ENCODE measurements at regions not wholly inside any gene's neighbourhood (a gene's known extent, or its start where the extent isn't known, plus 50 kb on each side); places are given as distances from the start of the nearest gene placed in this dataset.

DNA sequence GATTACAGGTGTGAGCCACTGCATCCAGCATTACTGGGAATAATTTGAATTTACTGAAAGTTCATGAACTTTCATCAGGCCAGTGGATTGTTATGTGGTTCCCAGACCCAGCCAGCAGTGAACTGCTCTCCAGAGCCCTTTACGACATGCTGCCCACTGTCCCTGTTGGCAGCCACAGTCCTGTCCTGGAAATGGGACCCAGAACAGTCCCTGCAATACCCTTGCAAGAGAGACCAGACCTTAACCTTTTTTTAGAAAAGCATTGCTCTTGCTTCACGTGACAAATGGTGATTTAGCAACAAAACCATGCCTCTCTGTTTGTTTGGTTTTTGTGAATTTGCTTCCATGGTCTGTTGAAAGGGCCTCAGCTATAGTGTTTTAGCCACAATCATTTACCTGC, 367.3 kb upstream of the C2CD4B start:
- H3K27me3 Mint-ChIP-seq (ENCODE audit: unreplicated experiment): peaks cover 4% of the 10 kb centered on the region
- no peaks in the 10 kb centered on the region for H3K36me3 Mint-ChIP-seq (ENCODE audit: unreplicated experiment)
- H3K27ac Mint-ChIP-seq (ENCODE audit: unreplicated experiment): no peak overlapping the region
- peaks cover 7% of the 10 kb centered on the region for H3K9me3 Mint-ChIP-seq (ENCODE audit: unreplicated experiment)
- no peak for TF ChIP-seq CTCF (IDR thresholded peaks at IDR 0.05; ENCODE audit: partially characterized antibody, unreplicated experiment)
- H3K4me3 Mint-ChIP-seq (ENCODE audit: unreplicated experiment): no peak overlapping the region
- no peak for DNase-seq
- peaks cover 31% of the 10 kb centered on the region for H3K4me1 Mint-ChIP-seq (ENCODE audit: low read depth, unreplicated experiment)

- Mint-ChIP-seq H3K4me1 (ENCODE audit: low read depth, unreplicated experiment) (peaks cover 31% of the 10 kb centered on the region), H3K9me3 (ENCODE audit: unreplicated experiment) (peaks cover 7% of the 10 kb centered on the region), H3K27me3 (ENCODE audit: unreplicated experiment) (peaks cover 4% of the 10 kb centered on the region), H3K36me3 (ENCODE audit: unreplicated experiment) (no peaks in the 10 kb centered on the region), H3K4me3 (ENCODE audit: unreplicated experiment) (no peak overlapping the region), H3K27ac (ENCODE audit: unreplicated experiment) (peak overlapping the region; percentile 74)
- TF ChIP-seq CTCF (IDR thresholded peaks at IDR 0.05; ENCODE audit: partially characterized antibody, unreplicated experiment): no peak
- DNase-seq: peak; percentile 47
These were observed 368.6 kb upstream of the C2CD4B start for GRCh38 chr15:62533687-62534086.

- H3K27ac Mint-ChIP-seq (ENCODE audit: unreplicated experiment): peak overlapping the region; percentile 3
- no peak overlapping the region for H3K4me3 Mint-ChIP-seq (ENCODE audit: unreplicated experiment)
These were observed 369.9 kb upstream of the C2CD4B start for GRCh38 chr15:62534996-62535395.

DNA sequence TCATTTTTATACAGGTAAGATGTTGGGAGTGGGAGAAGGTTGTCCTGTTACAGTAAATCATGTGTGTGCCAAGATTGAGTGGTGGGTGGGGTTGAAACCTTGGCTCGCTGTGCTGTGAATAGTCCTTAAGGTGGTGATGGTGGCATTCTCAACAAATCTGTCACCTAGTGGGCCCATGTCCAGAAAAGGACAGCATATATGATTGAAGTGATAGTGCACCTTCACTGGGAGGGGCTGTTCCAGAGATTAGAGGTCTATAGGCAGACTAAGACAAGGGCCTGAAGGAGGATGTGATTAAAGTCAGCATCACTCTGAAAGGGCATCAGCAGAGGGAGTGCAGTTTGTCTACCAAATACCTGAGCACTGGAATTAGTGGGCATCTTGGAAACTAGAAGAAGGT, 374.2 kb upstream of the C2CD4B start:
- no peak for TF ChIP-seq CTCF (IDR thresholded peaks at IDR 0.05; ENCODE audit: partially characterized antibody, unreplicated experiment)
- H3K27me3 Mint-ChIP-seq (ENCODE audit: unreplicated experiment): no peaks in the 10 kb centered on the region
- H3K36me3 Mint-ChIP-seq (ENCODE audit: unreplicated experiment): peaks cover 4% of the 10 kb centered on the region
- no peak overlapping the region for H3K27ac Mint-ChIP-seq (ENCODE audit: unreplicated experiment)
- DNase-seq: no peak
- peaks cover under 1% of the 10 kb centered on the region for H3K9me3 Mint-ChIP-seq (ENCODE audit: unreplicated experiment)
- H3K4me3 Mint-ChIP-seq (ENCODE audit: unreplicated experiment): no peak overlapping the region
- H3K4me1 Mint-ChIP-seq (ENCODE audit: low read depth, unreplicated experiment): peaks cover 23% of the 10 kb centered on the region

More at GRCh38 chr15:62534996-62535395, 369.9 kb upstream of the C2CD4B start:
- peaks cover 31% of the 10 kb centered on the region for H3K4me1 Mint-ChIP-seq (ENCODE audit: low read depth, unreplicated experiment)
- peaks cover 4% of the 10 kb centered on the region for H3K27me3 Mint-ChIP-seq (ENCODE audit: unreplicated experiment)
- peaks cover 7% of the 10 kb centered on the region for H3K9me3 Mint-ChIP-seq (ENCODE audit: unreplicated experiment)
- TF ChIP-seq CTCF (IDR thresholded peaks at IDR 0.05; ENCODE audit: partially characterized antibody, unreplicated experiment): no peak
- H3K36me3 Mint-ChIP-seq (ENCODE audit: unreplicated experiment): no peaks in the 10 kb centered on the region
- DNase-seq: no peak

- H3K9me3 Mint-ChIP-seq (ENCODE audit: unreplicated experiment): no peaks in the 10 kb centered on the region
- TF ChIP-seq CTCF (IDR thresholded peaks at IDR 0.05; ENCODE audit: partially characterized antibody, unreplicated experiment): no peak
- H3K36me3 Mint-ChIP-seq (ENCODE audit: unreplicated experiment): peaks cover 4% of the 10 kb centered on the region
- H3K27me3 Mint-ChIP-seq (ENCODE audit: unreplicated experiment): no peaks in the 10 kb centered on the region
- H3K27ac Mint-ChIP-seq (ENCODE audit: unreplicated experiment): no peak overlapping the region
- H3K4me3 Mint-ChIP-seq (ENCODE audit: unreplicated experiment): no peak overlapping the region
- no peak for DNase-seq
- H3K4me1 Mint-ChIP-seq (ENCODE audit: low read depth, unreplicated experiment): peaks cover 6% of the 10 kb centered on the region
These were observed 376.2 kb upstream of the C2CD4B start for GRCh38 chr15:62541250-62541649.

Data from glutamatergic neuron (in vitro differentiated cells).